Activated CD4-positive, alpha-beta memory T cell treated with anti-CD3 and anti-CD28 coated beads for 36 hours (primary cell): ENCODE measurements at regions not wholly inside any gene's neighbourhood (a gene's known extent, or its start where the extent isn't known, plus 50 kb on each side); places are given as distances from the start of the nearest gene placed in this dataset.

Experiments
- CTCF ChIA-PET: fragments of 350-600 bp; sonication (Branson Sonifier 250); formaldehyde crosslinking; loops from one replicate; lab custom pipeline; 2021; ENCODE audit warnings: antibody characterized with exemption, inconsistent platforms; lab: Charles Lee
- POLR2A ChIA-PET: fragments of 350-600 bp; sonication (Branson Sonifier 250); formaldehyde crosslinking; loops from one replicate; lab custom pipeline; 2021; ENCODE audit warnings: antibody characterized with exemption; lab: Charles Lee
- DNase-seq: peaks from one replicate; pipeline ENCODE4 v3.0.0-alpha.2; 2020
- H3K27ac Mint-ChIP-seq: one replicate; pipeline ENCODE4 v1.8.0; 2021; ENCODE audit warnings: mixed read lengths
- H3K27me3 Mint-ChIP-seq: one replicate; pipeline ENCODE4 v1.8.0; 2021; ENCODE audit warnings: mixed read lengths
- H3K36me3 Mint-ChIP-seq: one replicate; pipeline ENCODE4 v1.8.0; 2021; ENCODE audit warnings: mixed read lengths
- H3K4me1 Mint-ChIP-seq: one replicate; pipeline ENCODE4 v1.8.0; 2021; ENCODE audit warnings: low read depth, mixed read lengths
- H3K4me3 Mint-ChIP-seq: one replicate; pipeline ENCODE4 v1.8.0; 2021; ENCODE audit warnings: mild to moderate bottlenecking, mixed read lengths
- H3K9me3 Mint-ChIP-seq: one replicate; pipeline ENCODE4 v1.8.0; 2021; ENCODE audit warnings: mixed read lengths
- intact Hi-C: fragments of 100-400 bp; cut with micrococcal nuclease; formaldehyde crosslinking; loops from one replicate; pipeline ENCODE4 v1.15.1; 2023

DNA sequence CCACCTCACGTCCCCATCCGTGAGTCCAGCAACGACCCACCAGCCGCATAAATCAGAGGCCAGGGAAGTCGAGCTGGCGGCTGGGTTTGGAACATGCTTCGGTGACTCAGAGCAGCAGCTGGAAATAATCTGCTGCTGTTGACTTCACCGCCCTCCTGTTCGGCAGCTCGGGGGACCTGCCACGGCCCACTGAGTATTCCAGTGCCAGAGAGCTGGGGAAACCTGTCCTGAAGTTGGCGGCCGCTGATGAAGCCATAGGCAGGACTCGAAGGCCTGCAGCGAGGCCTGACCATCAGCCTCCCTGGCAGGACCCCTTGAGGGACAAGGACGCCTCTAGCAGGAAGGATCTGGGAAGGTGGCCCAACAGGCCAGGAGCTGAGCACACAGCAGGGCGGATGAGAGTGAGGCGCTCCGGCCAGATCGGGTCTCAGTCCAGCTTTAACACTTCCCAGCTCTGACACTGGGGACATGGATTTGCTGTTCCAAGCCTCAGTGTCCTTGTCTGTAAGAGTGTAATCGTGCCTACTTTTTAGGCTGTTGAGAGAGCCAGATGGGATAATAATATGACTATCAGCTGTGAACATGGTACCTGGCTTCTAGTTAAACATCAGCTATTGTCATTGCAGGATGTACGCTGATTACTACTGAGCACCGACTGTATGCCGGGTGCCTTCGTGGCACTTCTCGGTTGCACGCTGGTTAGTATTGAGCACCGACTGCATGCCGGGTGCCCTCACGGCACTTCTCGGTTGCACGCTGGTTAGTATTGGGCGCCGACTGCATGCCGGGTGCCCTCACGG lies 50.4 kb upstream of the CIBAR2 start:
- no peaks in the 10 kb centered on the region for H3K36me3 Mint-ChIP-seq
- H3K27me3 Mint-ChIP-seq = peaks cover 16% of the 10 kb centered on the region
- no peaks in the 10 kb centered on the region for H3K9me3 Mint-ChIP-seq
- H3K4me1 Mint-ChIP-seq = peaks cover 6% of the 10 kb centered on the region
- intact Hi-C loops = no loop called here
- no peak overlapping the region for H3K27ac Mint-ChIP-seq
- no peak for DNase-seq
- H3K4me3 Mint-ChIP-seq = no peak overlapping the region
- ChIA-PET POLR2A (no interaction called here), CTCF (no interaction called here)

- ChIA-PET CTCF (no interaction called here), POLR2A (no interaction called here)
- Mint-ChIP-seq H3K4me3 (no peak overlapping the region), H3K27ac (no peak overlapping the region), H3K27me3 (peaks cover 23% of the 10 kb centered on the region), H3K9me3 (no peaks in the 10 kb centered on the region), H3K36me3 (no peaks in the 10 kb centered on the region), H3K4me1 (no peaks in the 10 kb centered on the region)
- no peak for DNase-seq
- intact Hi-C loops = no loop called here
Measured at GRCh38 chr16:85163278-85164112, 51.2 kb upstream of the CIBAR2 start.

GRCh38 chr16:85164431-85164830 lies 52.2 kb upstream of the CIBAR2 start:
- POLR2A ChIA-PET = no interaction called here
- H3K4me3 Mint-ChIP-seq = no peak overlapping the region
- no peak for DNase-seq
- no peaks in the 10 kb centered on the region for H3K9me3 Mint-ChIP-seq
- H3K4me1 Mint-ChIP-seq = no peaks in the 10 kb centered on the region
- no peak overlapping the region for H3K27ac Mint-ChIP-seq
- intact Hi-C loops = no loop called here
- CTCF ChIA-PET = no interaction called here
- H3K36me3 Mint-ChIP-seq = no peaks in the 10 kb centered on the region
- H3K27me3 Mint-ChIP-seq = peaks cover 25% of the 10 kb centered on the region

DNA sequence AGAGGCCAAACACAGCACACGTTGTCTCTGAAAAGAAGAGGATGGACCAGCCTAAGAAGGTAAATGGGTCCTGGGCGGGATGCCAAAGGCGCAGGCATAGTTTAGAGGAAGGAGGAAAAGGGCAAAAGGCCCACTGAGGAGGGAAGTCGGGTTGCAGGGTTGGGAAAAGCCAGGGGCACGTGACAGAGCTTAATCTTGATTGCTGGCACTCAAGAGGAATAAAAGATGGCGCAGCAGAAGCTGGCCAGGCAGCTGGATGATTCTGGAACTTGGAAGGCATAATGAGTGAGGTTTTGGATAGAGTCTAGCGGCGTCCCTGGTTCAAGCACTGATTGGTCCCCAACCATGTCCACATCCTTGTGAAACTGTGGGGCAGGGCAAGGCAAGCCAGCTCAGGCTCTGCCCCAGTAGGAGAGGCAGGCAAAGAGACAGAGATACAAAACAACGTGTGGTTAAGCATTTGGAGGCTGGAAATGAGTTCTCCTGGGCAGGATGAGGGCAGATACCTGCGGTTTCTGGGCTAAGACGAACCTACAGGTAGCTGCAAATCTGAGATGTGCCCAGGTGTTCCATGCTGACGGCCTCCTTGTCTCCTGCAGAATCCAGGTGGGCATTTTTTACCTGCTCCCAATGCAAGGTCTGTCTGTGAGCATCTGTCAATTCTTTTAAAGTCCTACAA lies 52.7 kb upstream of the CIBAR2 start:
- POLR2A ChIA-PET = no interaction called here
- CTCF ChIA-PET = no interaction called here
- Mint-ChIP-seq H3K4me3 (no peak overlapping the region), H3K27me3 (peaks cover 25% of the 10 kb centered on the region), H3K27ac (no peak overlapping the region), H3K4me1 (no peaks in the 10 kb centered on the region), H3K36me3 (no peaks in the 10 kb centered on the region), H3K9me3 (no peaks in the 10 kb centered on the region)
- no peak for DNase-seq
- intact Hi-C loops = no loop called here

DNA sequence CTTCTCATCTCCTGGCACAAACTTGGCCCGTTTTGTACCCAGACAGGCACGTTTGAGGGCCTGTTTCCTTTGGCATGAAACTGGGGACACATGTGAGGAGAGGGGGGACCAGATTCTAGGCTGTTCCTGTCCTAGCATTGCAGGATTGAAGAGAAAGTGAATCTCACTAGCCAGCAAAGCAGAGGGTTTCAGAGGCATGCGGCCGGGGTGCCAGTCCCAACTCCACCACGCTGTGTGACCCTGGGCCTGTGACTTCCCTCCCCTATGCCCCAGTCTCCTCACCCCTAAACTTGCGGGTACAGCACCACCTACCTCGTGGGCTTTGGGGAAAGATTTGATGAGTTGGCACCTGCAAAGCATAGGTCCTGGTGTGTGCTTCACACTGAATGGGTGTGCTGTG lies 53.5 kb upstream of the CIBAR2 start:
- Mint-ChIP-seq H3K36me3 (no peaks in the 10 kb centered on the region), H3K27me3 (peaks cover 24% of the 10 kb centered on the region), H3K9me3 (no peaks in the 10 kb centered on the region), H3K4me1 (no peaks in the 10 kb centered on the region), H3K27ac (no peak overlapping the region), H3K4me3 (no peak overlapping the region)
- intact Hi-C loops = no loop called here
- ChIA-PET POLR2A (no interaction called here), CTCF (no interaction called here)
- no peak for DNase-seq

- Mint-ChIP-seq H3K9me3 (no peaks in the 10 kb centered on the region), H3K36me3 (no peaks in the 10 kb centered on the region), H3K4me3 (no peak overlapping the region), H3K4me1 (no peaks in the 10 kb centered on the region), H3K27me3 (peaks cover 28% of the 10 kb centered on the region), H3K27ac (no peak overlapping the region)
- intact Hi-C loops = no loop called here
- DNase-seq = no peak
- ChIA-PET POLR2A (no interaction called here), CTCF (no interaction called here)
Measured at GRCh38 chr16:85166281-85166680, 54.0 kb upstream of the CIBAR2 start.

- CTCF ChIA-PET = no interaction called here
- no peak overlapping the region for H3K27ac Mint-ChIP-seq
- no peak overlapping the region for H3K4me3 Mint-ChIP-seq
- H3K9me3 Mint-ChIP-seq = no peaks in the 10 kb centered on the region
- POLR2A ChIA-PET = no interaction called here
- no peak for DNase-seq
- H3K27me3 Mint-ChIP-seq = peaks cover 34% of the 10 kb centered on the region
- H3K4me1 Mint-ChIP-seq = no peaks in the 10 kb centered on the region
- no peaks in the 10 kb centered on the region for H3K36me3 Mint-ChIP-seq
- intact Hi-C loops = no loop called here
Measured at GRCh38 chr16:85166699-85167588, 54.7 kb upstream of the CIBAR2 start.

DNA sequence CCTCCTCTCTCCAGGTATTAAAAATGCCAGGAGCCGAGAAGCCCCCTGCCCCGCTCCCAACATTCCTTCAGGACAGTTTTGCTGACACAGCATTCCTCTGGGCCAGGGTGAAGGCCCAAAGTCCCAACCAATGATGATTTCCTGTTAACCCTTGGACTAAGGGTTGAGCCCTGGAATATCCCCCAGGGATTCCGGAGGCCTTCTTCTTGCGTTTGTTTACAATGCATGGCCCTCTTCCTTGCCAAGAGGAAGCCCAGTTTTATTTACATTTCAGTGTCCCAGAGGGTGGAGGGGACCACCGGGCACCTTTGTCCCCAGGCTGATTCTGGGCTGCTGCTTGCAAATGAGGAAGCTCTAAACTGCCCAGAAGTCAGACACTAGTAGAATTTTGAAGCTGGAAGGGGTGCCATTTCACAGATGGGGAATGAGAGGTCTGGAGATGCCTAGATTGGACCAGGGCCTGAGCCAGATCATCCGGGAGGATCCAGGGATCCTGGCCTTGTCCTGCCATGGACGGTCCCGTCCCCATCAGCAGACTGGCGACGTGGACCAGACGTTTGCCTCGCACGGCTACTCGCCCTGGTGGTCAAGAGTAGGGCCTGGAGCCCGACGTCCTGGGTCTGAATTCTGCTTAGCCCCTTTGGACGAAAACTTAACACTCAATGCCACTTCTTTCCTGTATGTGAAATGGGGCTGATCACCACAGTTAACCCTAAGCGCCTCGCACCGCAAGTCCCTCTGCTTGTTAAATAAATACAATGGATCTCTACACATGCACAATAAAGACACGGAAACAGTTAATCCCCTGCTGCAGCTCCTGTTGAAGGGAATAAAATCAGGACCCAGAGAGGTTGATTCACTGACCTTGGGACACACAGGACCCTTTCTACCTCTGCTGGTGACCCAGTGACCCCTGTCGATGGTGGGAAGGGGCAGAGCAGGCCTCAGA lies 55.6 kb upstream of the CIBAR2 start:
- ChIA-PET CTCF (no interaction called here), POLR2A (no interaction called here)
- Mint-ChIP-seq H3K27ac (no peak overlapping the region), H3K4me1 (no peaks in the 10 kb centered on the region), H3K27me3 (peaks cover 44% of the 10 kb centered on the region), H3K4me3 (no peak overlapping the region), H3K36me3 (no peaks in the 10 kb centered on the region), H3K9me3 (no peaks in the 10 kb centered on the region)
- intact Hi-C loops = no loop called here
- no peak for DNase-seq

GRCh38 chr16:85168732-85169256 lies 56.5 kb upstream of the CIBAR2 start:
- Mint-ChIP-seq H3K36me3 (no peaks in the 10 kb centered on the region), H3K9me3 (no peaks in the 10 kb centered on the region), H3K27me3 (peaks cover 53% of the 10 kb centered on the region), H3K4me3 (no peak overlapping the region), H3K27ac (no peak overlapping the region), H3K4me1 (no peaks in the 10 kb centered on the region)
- intact Hi-C loops = no loop called here
- POLR2A ChIA-PET = no interaction called here
- CTCF ChIA-PET = no interaction called here
- DNase-seq = no peak

GRCh38 chr16:85169333-85170065 lies 57.2 kb upstream of the CIBAR2 start:
- H3K27ac Mint-ChIP-seq = no peak overlapping the region
- intact Hi-C loops = no loop called here
- H3K4me3 Mint-ChIP-seq = no peak overlapping the region
- no peak for DNase-seq
- no peaks in the 10 kb centered on the region for H3K36me3 Mint-ChIP-seq
- H3K27me3 Mint-ChIP-seq = peaks cover 57% of the 10 kb centered on the region
- H3K9me3 Mint-ChIP-seq = no peaks in the 10 kb centered on the region
- no peaks in the 10 kb centered on the region for H3K4me1 Mint-ChIP-seq
- POLR2A ChIA-PET = no interaction called here
- CTCF ChIA-PET = no interaction called here
